Left ventricle myocardium inferior (tissue), 1 donor: ENCODE measurements at regions not wholly inside any gene's neighbourhood (a gene's known extent, or its start where the extent isn't known, plus 50 kb on each side); places are given as distances from the start of the nearest gene placed in this dataset.
"Not testable (repeated sequence)": the region's sequence is repeated elsewhere in the genome, so short reads cannot be mapped to it uniquely, and the experiment has no call there.

Experiments used
- DNase-seq: peaks from one replicate; pipeline ENCODE4 v3.0.0-alpha.2; 2020
- H3K27ac ChIP-seq: fragments of 200-600 bp; replicated peaks from 2 replicates; pipeline ENCODE4 v1.8.0; 2021
- H3K27me3 ChIP-seq: fragments of 200-600 bp; 2 replicates; pipeline ENCODE4 v1.8.0; 2021; ENCODE audit warnings: low read depth
- H3K36me3 ChIP-seq: fragments of 200-600 bp; 2 replicates; pipeline ENCODE4 v1.8.0; 2021
- H3K4me1 ChIP-seq: fragments of 200-600 bp; 2 replicates; pipeline ENCODE4 v1.8.0; 2021
- H3K4me3 ChIP-seq: fragments of 200-600 bp; 2 replicates; pipeline ENCODE4 v1.8.0; 2021; ENCODE audit warnings: mild to moderate bottlenecking, moderate library complexity
- H3K9me3 ChIP-seq: fragments of 200-600 bp; replicated peaks from 2 replicates; pipeline ENCODE4 v1.8.0; 2021
- CTCF ChIP-seq: fragments of 200-600 bp; IDR thresholded peaks from 2 replicates; pipeline ENCODE4 v1.8.0; 2021; ENCODE audit warnings: antibody characterized with exemption, mild to moderate bottlenecking, borderline replicate concordance
- intact Hi-C: fragments of 100-400 bp; cut with micrococcal nuclease; formaldehyde crosslinking; loops from one replicate; pipeline ENCODE4 v1.11.0; 2022
- donor health status: DM: no; HTN: yes; CAD: no; lungs with severe emphysema.

- Histone ChIP-seq H3K36me3 (no peaks in the 10 kb centered on the region), H3K27ac (no peak overlapping the region), H3K9me3 (peaks cover 1% of the 10 kb centered on the region), H3K4me3 (no peak overlapping the region), H3K27me3 (no peaks in the 10 kb centered on the region), H3K4me1 (no peaks in the 10 kb centered on the region)
- DNase-seq = no peak
- TF ChIP-seq CTCF = no peak
- intact Hi-C loops = no loop called here
These were observed 65.2 kb upstream of the SGIP1 start for GRCh38 chr1:66468722-66469121.

DNA sequence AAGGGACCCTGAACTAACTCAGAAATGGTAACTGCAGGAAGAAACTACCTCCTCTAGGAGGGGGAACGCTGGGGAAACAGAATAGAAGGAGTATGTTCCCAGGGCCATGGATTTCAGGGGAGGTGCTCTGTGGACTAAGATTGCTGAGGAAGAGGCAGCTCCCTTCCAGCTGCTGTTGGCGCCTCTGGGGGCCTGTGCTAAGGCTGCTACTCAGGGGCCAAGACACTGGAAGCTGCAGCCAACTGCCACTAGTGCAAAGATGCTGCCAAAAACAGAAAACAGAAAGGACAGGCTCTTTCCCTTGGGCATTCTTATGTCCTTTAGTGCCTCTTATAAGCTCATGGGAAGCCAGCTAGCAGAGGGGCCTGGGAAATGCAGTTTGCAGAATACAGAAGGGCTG, 58.0 kb upstream of the SGIP1 start:
- H3K27ac ChIP-seq = peak overlapping the region; percentile 14
- intact Hi-C loops = no loop called here
- no peaks in the 10 kb centered on the region for H3K9me3 ChIP-seq
- H3K27me3 ChIP-seq = no peaks in the 10 kb centered on the region
- H3K36me3 ChIP-seq = no peaks in the 10 kb centered on the region
- H3K4me3 ChIP-seq = no peak overlapping the region
- no peaks in the 10 kb centered on the region for H3K4me1 ChIP-seq
- TF ChIP-seq CTCF = no peak
- DNase-seq = peak; percentile 36

DNA sequence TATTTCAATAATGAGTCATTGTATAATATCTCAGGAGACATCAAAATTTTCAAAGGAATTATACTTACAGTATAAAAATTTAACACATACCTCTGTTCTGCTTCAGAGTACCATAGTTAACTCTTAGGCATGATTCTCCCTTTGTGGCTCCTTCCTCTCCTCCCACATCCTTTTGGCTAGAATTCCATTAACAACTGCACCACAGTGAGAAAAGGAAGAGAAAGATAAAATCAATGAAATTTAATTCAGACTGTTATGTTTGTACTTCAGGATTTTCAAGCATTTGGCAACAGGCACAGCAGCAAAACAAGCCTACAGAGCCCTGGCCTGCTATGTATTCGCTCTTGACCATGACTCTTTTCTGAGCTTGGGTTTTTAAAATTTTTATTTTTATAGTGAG, 57.2 kb upstream of the SGIP1 start:
- Histone ChIP-seq H3K36me3 (no peaks in the 10 kb centered on the region), H3K9me3 (no peaks in the 10 kb centered on the region)
- intact Hi-C loops = no loop called here

GRCh38 chr1:66478116-66478515, 55.8 kb upstream of the SGIP1 start:
- Histone ChIP-seq H3K27me3 (no peaks in the 10 kb centered on the region), H3K27ac (no peak overlapping the region), H3K9me3 (no peaks in the 10 kb centered on the region), H3K4me1 (no peaks in the 10 kb centered on the region), H3K4me3 (no peak overlapping the region), H3K36me3 (no peaks in the 10 kb centered on the region)
- intact Hi-C loops = no loop called here
- no peak for DNase-seq
- no peak for TF ChIP-seq CTCF

More for the DNA sequence above, 57.2 kb upstream of the SGIP1 start:
- Histone ChIP-seq H3K27me3 (no peaks in the 10 kb centered on the region), H3K4me1 (no peaks in the 10 kb centered on the region), H3K27ac (no peak overlapping the region), H3K4me3 (no peak overlapping the region)
- DNase-seq = no peak
- no peak for TF ChIP-seq CTCF

DNA sequence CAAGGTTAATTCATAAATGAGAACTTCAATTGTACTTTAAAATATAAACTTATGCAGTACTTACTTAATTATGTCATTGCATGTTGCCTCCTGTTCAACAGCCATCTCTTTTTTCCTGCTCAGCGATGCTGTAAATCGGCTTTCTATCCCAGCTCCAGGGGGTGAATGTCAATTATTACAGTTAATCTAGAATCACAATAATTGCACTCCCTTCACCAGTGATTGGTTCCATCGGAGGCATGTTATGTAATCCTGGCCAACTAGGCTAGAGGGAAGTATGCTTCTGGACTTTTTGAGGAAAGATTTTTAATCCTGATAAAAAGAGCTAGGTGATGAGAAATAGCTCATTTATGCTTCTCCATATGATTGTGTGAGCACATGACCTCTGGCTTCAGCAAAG, 53.8 kb upstream of the SGIP1 start:
- Histone ChIP-seq H3K36me3 (no peaks in the 10 kb centered on the region), H3K9me3 (no peaks in the 10 kb centered on the region), H3K4me3 (no peak overlapping the region), H3K27me3 (no peaks in the 10 kb centered on the region), H3K27ac (no peak overlapping the region), H3K4me1 (no peaks in the 10 kb centered on the region)
- TF ChIP-seq CTCF = no peak
- intact Hi-C loops = no loop called here
- no peak for DNase-seq

- H3K27me3 ChIP-seq, intact Hi-C loops, H3K4me1 ChIP-seq, H3K36me3 ChIP-seq, H3K9me3 ChIP-seq, DNase-seq, H3K27ac ChIP-seq, H3K4me3 ChIP-seq: not testable (repeated sequence)
These were observed 52.7 kb upstream of the SGIP1 start for GRCh38 chr1:66481215-66481614.
